ENCODE measurements at regions not wholly inside any gene's neighbourhood (a gene's known extent, or its start where the extent isn't known, plus 50 kb on each side); places are given as distances from the start of the nearest gene placed in this dataset.

DNA sequence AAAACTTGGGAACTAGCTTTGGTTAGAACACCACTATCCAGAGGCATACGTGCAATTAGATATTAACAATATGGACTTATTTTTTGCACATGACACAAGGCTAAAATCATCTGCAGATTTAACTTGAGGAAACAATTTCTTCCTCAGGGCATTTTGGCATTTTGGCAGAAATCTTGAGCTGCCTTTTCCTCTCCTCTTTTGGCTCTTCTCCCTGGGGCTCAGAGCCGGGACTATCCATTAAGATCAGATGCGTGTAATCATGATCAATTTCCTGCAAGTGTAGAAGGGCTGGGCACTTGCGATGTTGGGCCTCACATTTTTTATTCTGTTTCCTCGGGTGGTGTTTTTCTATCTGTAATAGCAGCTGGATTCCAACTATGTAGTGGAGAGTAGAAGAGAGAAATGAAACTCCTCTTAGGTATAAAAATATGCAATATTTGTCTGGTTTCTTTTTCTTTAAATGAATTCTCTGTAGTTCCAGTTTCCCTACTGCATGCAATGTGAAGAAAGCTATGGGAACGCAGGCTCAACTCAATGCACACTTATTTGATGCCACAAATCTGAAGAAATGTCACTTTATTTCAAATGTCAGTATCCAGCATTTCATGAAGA lies 1010.8 kb downstream of the FLRT2 start:
- TF ChIP-seq, protein P1, sequence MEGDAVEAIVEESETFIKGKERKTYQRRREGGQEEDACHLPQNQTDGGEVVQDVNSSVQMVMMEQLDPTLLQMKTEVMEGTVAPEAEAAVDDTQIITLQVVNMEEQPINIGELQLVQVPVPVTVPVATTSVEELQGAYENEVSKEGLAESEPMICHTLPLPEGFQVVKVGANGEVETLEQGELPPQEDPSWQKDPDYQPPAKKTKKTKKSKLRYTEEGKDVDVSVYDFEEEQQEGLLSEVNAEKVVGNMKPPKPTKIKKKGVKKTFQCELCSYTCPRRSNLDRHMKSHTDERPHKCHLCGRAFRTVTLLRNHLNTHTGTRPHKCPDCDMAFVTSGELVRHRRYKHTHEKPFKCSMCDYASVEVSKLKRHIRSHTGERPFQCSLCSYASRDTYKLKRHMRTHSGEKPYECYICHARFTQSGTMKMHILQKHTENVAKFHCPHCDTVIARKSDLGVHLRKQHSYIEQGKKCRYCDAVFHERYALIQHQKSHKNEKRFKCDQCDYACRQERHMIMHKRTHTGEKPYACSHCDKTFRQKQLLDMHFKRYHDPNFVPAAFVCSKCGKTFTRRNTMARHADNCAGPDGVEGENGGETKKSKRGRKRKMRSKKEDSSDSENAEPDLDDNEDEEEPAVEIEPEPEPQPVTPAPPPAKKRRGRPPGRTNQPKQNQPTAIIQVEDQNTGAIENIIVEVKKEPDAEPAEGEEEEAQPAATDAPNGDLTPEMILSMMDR (IDR thresholded peaks at IDR 0.05) = no peak
- TF ChIP-seq POLR2A (IDR thresholded peaks at IDR 0.05) = no peak
